Activated T-cell treated with anti-CD3 and anti-CD28 coated beads, Interleukin-2, amount 50 U/mL, for 4 hours (primary cell): ENCODE measurements at regions not wholly inside any gene's neighbourhood (a gene's known extent, or its start where the extent isn't known, plus 50 kb on each side); places are given as distances from the start of the nearest gene placed in this dataset.

ENCODE experiments used
- ATAC-seq, 2 donors: fragments of 200-7000 bp; cut with Tn5 transposase; one replicate each; pipeline ENCODE4 v1.10.0; 2021
- DNase-seq: peaks from one replicate; pipeline ENCODE4 v3.0.0-alpha.2; 2020
- H3K27me3 Mint-ChIP-seq: one replicate; pipeline ENCODE4 v1.8.0; 2021; ENCODE audit warnings: low read depth, mixed read lengths
- H3K36me3 Mint-ChIP-seq: one replicate; pipeline ENCODE4 v1.8.0; 2022; ENCODE audit warnings: mixed read lengths; ENCODE audit not compliant: insufficient read depth
- H3K4me1 Mint-ChIP-seq: one replicate; pipeline ENCODE4 v1.8.0; 2021; ENCODE audit warnings: low read depth, mixed read lengths
- H3K4me3 Mint-ChIP-seq: one replicate; pipeline ENCODE4 v1.8.0; 2021; ENCODE audit warnings: mild to moderate bottlenecking, moderate library complexity, mixed read lengths
- H3K9me3 Mint-ChIP-seq: one replicate; pipeline ENCODE4 v1.8.0; 2021; ENCODE audit warnings: mixed read lengths

DNA sequence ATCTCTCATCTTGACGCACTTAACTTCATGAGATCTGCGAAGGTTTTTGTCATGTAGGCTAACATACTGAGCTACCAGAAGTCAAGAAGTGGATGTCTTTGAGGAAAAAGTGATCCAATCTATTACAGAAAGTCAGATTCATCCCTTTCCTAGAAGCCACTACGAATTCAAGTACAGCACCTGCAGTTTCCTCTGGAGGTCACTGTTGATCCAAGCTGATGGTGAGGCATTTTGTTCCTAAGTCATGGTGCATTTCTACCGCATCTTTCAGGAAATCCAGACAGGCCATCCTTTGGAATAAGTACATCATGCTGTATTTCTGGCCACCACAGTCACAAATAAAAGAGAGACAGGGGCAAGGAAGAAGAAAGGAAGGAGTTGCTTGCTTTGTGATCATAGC is 541.0 kb downstream of the CDY2B start:
- Mint-ChIP-seq H3K36me3 (no peaks in the 10 kb centered on the region), H3K27me3 (no peaks in the 10 kb centered on the region), H3K9me3 (peaks cover 4% of the 10 kb centered on the region), H3K4me3 (no peak overlapping the region), H3K4me1 (no peaks in the 10 kb centered on the region)
- DNase-seq: no peak
- no peak for ATAC-seq

DNA sequence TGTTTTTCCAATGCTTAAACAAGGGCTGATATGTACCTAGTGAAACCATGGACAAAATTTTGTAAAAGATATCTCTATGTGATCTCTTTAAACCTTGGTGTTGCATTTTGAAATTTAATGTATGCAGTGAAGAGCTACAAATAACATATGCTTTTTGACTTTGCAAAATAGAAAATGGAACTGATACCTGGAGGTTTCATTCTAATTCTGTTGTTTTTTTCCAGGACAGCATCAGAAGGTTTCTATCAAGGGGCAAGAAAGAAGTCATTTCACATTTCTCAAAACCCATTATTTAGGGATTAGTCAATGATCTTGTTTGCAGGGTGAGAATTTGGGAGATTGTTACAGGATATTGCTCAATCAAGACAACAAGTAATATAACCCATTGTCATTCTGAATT is 549.3 kb downstream of the CDY2B start:
- ATAC-seq: no peak
- Mint-ChIP-seq H3K27me3 (no peaks in the 10 kb centered on the region), H3K36me3 (no peaks in the 10 kb centered on the region), H3K9me3 (no peaks in the 10 kb centered on the region), H3K4me1 (no peaks in the 10 kb centered on the region), H3K4me3 (no peak overlapping the region)
- no peak for DNase-seq

DNA sequence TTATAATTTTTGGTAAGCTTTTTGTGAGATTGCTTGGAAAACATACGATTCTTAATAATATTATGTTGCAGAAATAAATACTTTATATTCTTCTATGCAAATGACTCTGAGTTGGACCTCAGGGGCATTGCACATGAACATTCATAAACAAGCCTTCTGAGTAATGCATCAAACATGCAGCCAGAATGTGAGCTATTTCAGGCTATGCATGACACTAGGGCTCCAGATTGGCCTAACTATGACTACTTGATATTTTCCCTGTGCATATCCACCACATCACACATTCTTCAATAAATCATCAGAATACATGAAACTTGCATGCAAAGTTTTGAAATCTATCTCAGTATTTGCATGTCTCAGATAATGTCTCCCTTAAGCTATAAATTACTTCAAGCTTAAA is 560.1 kb downstream of the CDY2B start:
- no peaks in the 10 kb centered on the region for H3K9me3 Mint-ChIP-seq
- H3K36me3 Mint-ChIP-seq: no peaks in the 10 kb centered on the region
- no peaks in the 10 kb centered on the region for H3K4me1 Mint-ChIP-seq
- no peak overlapping the region for H3K4me3 Mint-ChIP-seq
- no peaks in the 10 kb centered on the region for H3K27me3 Mint-ChIP-seq
- DNase-seq (no peak), ATAC-seq (no peak)

DNA sequence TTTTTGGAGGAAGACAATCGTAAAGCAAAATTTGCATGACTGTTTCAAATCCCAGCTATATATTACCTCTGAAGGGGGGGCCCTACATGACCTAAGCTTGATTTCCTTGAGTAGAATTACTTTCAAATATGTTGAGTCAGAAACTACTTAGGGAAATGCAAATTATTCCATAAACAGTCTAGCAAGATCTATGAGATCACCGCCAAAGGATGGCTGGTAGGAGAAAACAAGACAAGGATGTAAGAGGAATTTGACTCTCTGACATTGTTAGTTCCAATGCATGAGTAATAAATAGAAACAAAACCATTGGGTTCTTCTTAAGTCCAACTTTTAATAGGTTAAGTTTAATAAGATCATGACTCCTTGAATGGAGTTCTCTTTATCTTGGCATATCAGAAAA is 561.4 kb downstream of the CDY2B start:
- H3K4me1 Mint-ChIP-seq: no peaks in the 10 kb centered on the region
- no peaks in the 10 kb centered on the region for H3K27me3 Mint-ChIP-seq
- no peak for ATAC-seq
- no peaks in the 10 kb centered on the region for H3K36me3 Mint-ChIP-seq
- H3K9me3 Mint-ChIP-seq: no peaks in the 10 kb centered on the region
- DNase-seq: no peak
- H3K4me3 Mint-ChIP-seq: no peak overlapping the region

DNA sequence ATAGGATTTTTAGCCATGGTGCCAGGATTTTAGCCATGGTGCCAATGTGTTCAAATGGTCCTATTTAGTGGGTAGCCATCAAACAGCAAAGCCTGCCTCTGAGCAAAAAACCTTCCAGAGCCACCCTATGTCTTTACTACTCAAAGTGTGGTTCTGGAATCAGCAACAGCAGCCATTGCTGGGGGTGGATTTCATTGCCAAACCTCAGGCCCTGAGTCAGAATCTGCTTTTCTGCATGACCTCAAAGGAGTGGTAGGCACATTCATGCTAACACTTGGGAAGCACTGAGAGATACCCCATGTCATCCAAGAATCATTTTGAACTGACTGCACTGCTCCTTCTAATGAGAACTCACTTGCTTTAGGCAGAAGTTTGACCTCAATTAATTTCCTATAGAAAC is 603.0 kb downstream of the CDY2B start:
- Mint-ChIP-seq H3K36me3 (no peaks in the 10 kb centered on the region), H3K4me3 (no peak overlapping the region), H3K9me3 (no peaks in the 10 kb centered on the region), H3K4me1 (no peaks in the 10 kb centered on the region), H3K27me3 (no peaks in the 10 kb centered on the region)
- DNase-seq: no peak
- ATAC-seq: no peak

DNA sequence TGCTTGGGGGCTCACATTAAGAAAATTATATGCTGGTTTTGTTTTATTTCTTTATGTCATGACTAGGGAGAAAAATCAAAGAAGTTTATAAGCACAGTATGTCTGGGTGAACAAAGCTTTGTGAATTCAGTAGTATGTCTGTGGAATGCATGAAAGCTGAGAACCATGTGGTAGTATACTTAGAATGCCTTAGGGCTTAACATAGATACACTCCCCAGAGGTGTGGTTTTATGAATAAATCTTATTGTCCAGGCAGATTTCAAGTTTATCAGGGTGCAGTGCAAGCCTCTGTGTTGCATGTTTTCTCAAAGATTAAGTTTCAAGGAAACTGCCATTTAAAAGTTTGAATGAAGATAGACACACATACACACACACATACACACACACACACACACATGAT is 620.5 kb downstream of the CDY2B start:
- no peak for DNase-seq
- Mint-ChIP-seq H3K9me3 (peaks cover 4% of the 10 kb centered on the region), H3K27me3 (no peaks in the 10 kb centered on the region), H3K36me3 (no peaks in the 10 kb centered on the region), H3K4me1 (no peaks in the 10 kb centered on the region), H3K4me3 (no peak overlapping the region)
- no peak for ATAC-seq

DNA sequence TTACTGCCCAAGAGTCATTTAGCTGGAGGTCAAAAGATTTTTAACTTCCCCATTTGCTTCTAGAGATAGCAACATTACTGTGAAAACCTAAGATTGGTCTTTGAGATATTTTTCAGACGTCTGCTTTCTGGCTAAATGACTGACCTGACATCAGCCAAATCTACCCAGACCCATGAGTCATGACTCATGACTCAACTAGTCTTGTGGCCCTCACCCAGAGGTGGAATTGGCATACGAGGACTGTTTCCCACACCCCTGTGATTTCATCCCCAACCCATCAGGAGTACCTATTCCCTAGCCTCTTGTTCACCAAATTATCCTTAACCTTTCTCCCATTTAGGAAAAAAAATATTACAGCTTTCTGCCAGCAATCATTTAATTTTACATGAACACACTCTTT is 641.6 kb downstream of the CDY2B start:
- H3K4me1 Mint-ChIP-seq: no peaks in the 10 kb centered on the region
- no peak for DNase-seq
- no peak overlapping the region for H3K4me3 Mint-ChIP-seq
- no peaks in the 10 kb centered on the region for H3K36me3 Mint-ChIP-seq
- peaks cover 14% of the 10 kb centered on the region for H3K9me3 Mint-ChIP-seq
- no peaks in the 10 kb centered on the region for H3K27me3 Mint-ChIP-seq
- ATAC-seq: no peak

DNA sequence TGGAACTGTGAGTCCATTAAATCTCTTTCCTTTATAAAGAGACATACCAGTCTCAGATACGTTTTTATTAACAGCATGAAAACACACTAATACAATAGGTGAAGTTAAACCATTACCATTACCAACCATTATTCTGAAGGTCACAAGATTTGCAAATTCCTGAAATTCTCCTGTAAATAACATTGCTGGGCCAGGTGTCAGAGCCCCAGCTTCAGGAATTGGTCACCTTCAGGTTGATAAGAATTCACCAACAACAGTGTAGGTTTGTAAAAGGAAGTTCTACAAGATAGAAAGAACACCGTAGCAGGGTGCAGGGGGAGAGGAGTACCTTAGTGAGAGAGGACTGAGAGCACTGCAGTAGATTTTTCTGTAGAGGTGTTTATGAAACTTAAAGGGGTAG is 644.3 kb downstream of the CDY2B start:
- Mint-ChIP-seq H3K36me3 (no peaks in the 10 kb centered on the region), H3K4me3 (no peak overlapping the region), H3K9me3 (peaks cover 8% of the 10 kb centered on the region), H3K4me1 (no peaks in the 10 kb centered on the region), H3K27me3 (no peaks in the 10 kb centered on the region)
- no peak for DNase-seq
- no peak for ATAC-seq

DNA sequence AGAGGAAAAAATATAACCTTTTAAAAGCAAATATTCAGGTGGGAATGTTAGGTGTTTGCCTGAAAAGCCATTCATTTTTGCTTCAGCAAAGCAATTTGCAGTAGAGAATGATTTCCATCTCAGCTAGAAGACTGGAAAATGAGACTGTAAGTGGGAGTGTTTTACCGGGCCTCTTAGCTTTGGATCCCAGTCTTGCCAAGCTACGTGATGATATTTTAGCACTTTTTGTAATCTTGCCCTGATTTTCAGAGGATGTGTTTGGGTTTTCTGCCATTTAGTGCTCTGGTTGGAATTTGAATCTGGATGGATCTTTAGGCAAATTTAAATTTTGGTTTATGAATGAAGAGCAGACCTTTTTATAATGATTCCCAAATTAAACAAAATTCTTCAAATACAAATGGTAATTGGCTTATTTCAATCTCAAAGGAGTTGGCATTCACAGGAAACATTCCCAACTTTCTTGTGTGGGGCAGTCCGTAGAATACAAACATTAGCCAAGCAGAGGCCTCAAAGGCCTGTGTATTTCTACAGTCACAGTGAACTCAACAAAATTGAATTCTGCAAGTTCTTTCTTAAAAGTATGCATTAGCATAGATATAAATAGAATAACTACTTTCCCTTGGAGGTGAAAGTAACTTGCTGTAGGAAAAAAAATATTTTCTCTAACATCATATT is 646.4 kb downstream of the CDY2B start:
- ATAC-seq (no peak), DNase-seq (no peak)
- Mint-ChIP-seq H3K36me3 (no peaks in the 10 kb centered on the region), H3K4me3 (no peak overlapping the region), H3K27me3 (no peaks in the 10 kb centered on the region), H3K9me3 (peaks cover 8% of the 10 kb centered on the region), H3K4me1 (no peaks in the 10 kb centered on the region)

DNA sequence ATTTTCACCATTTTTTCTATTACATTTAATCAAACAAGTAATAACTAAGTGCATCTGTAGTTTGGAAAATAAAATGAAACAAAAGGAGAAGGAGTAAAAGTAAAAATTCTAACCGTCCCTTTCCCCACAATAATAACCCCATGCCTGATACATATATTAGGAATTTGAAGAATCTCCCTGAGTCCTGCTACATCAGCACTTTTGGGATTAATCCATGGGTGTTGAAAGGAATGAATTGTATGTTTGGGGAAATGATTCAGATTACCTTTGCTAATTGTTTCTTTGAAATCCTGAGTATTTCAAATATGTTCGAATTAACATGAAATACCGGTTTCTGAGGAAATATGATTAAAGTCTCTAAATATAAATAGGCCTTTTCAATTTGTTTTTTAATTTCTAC is 648.0 kb downstream of the CDY2B start:
- ATAC-seq: no peak
- H3K4me3 Mint-ChIP-seq: no peak overlapping the region
- no peaks in the 10 kb centered on the region for H3K27me3 Mint-ChIP-seq
- no peaks in the 10 kb centered on the region for H3K36me3 Mint-ChIP-seq
- H3K9me3 Mint-ChIP-seq: peaks cover 6% of the 10 kb centered on the region
- no peak for DNase-seq
- no peaks in the 10 kb centered on the region for H3K4me1 Mint-ChIP-seq

DNA sequence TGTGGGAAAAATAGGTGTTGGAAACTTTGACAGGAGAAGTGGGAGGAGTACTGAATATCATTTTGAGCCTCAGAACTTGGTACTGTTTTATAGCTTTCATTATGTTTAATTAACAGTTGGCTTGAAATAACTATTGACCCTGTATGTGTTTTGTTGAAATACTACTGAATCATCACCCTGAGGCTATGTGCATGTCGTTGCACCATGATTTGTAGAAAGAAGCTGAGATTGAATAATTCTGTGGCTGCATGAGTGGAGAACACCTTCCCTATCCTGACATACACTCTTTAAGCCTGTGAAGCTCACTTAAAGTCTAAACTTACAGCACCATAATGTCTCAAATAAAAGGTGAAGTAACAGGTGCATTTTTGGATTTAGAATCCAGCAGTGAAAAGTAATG is 656.5 kb downstream of the CDY2B start:
- H3K27me3 Mint-ChIP-seq: no peaks in the 10 kb centered on the region
- ATAC-seq: no peak

DNA sequence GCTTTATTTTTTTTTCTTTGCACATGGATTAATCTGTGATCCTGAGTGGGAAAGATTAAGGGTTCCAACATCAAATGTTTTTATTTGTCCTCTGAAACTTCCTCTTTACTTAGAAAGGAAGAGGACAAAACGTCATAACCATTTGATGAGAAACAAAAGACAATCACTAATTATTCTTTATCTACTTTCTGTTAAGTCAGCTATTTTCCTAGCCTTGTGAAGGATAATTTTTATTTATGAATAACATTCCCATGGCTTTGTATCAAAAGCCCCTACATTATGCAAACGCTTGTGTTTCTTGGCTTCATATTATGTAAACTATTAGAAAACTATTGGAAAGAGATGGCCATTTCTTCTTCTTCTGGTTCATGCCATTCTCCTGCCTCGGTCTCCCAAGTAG is 677.6 kb downstream of the CDY2B start:
- no peak for ATAC-seq

More for the DNA sequence above, 656.5 kb downstream of the CDY2B start:
- Mint-ChIP-seq H3K9me3 (no peaks in the 10 kb centered on the region), H3K36me3 (no peaks in the 10 kb centered on the region), H3K4me1 (no peaks in the 10 kb centered on the region), H3K4me3 (no peak overlapping the region)
- DNase-seq: no peak

DNA sequence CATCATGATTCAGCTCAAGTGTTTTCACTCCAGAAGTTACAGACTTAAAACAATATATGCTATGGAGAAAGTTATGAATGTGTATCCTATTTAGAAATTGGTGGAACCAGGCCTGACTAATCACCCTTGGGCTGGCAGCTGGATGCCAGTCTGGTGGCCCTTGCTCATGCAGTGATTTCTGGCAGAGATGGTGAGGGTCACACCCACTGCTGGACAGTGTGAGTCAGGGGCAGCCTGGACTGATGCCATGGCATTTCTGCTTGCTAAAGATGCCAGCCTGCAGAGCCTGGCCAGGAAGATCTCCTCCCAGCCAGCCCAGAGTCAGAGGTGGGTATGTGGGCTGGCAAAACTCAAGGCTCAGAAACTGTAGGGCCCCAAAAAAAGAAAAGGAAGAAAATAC is 695.7 kb downstream of the CDY2B start:
- ATAC-seq (no peak), DNase-seq (no peak)
- no peaks in the 10 kb centered on the region for H3K9me3 Mint-ChIP-seq
- H3K4me3 Mint-ChIP-seq: no peak overlapping the region
- H3K27me3 Mint-ChIP-seq: no peaks in the 10 kb centered on the region
- H3K36me3 Mint-ChIP-seq: no peaks in the 10 kb centered on the region
- H3K4me1 Mint-ChIP-seq: no peaks in the 10 kb centered on the region

More for the DNA sequence above, 677.6 kb downstream of the CDY2B start:
- H3K27me3 Mint-ChIP-seq: no peaks in the 10 kb centered on the region
- H3K36me3 Mint-ChIP-seq: no peaks in the 10 kb centered on the region
- peaks cover 7% of the 10 kb centered on the region for H3K9me3 Mint-ChIP-seq
- DNase-seq: no peak
- no peak overlapping the region for H3K4me3 Mint-ChIP-seq
- no peaks in the 10 kb centered on the region for H3K4me1 Mint-ChIP-seq

DNA sequence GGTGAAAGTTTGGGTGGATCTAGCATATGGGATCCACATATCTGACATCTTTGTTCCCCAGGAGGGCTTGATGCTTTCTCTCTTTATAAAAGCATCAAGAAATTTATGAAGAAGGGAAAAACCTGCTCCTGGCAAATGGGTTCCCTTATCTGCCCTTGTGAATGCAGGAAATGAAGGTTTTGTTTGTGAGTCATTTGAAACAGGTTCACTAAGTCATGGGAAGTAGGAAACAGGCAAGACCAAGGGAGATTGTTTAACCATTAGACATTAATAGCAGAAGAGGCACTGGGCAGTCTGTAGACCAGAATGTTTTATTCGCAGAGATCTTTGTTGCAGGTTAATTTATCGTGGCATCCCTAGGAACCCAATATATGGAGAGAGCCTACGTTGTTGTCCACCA is 713.1 kb downstream of the CDY2B start:
- H3K4me1 Mint-ChIP-seq: no peaks in the 10 kb centered on the region
- no peaks in the 10 kb centered on the region for H3K27me3 Mint-ChIP-seq

DNA sequence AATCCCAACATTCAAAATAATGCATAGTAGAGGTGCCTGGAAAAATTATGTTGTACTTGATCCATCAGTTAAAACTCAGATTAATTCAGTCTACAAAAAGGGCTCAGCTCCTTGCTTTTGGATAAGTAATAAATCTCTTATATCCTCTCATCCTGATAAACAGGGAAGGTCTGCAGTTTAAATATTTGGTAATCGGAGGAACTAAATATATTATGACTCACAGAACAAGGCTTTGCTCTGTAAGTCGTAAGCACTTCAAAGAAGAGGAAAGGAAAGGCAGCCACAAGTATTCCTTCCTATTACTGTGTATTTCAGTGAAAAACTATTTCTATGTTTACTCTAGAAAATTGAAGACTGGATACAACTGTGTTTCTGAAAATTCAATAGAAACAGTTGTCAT is 757.9 kb downstream of the CDY2B start:
- H3K27me3 Mint-ChIP-seq: no peaks in the 10 kb centered on the region
- ATAC-seq (no peak), DNase-seq (no peak)
- no peaks in the 10 kb centered on the region for H3K4me1 Mint-ChIP-seq
- H3K4me3 Mint-ChIP-seq: no peak overlapping the region
- H3K36me3 Mint-ChIP-seq: no peaks in the 10 kb centered on the region
- peaks cover 4% of the 10 kb centered on the region for H3K9me3 Mint-ChIP-seq

More for the DNA sequence above, 713.1 kb downstream of the CDY2B start:
- H3K36me3 Mint-ChIP-seq: no peaks in the 10 kb centered on the region
- H3K4me3 Mint-ChIP-seq: no peak overlapping the region
- ATAC-seq (no peak), DNase-seq (no peak)
- peaks cover 22% of the 10 kb centered on the region for H3K9me3 Mint-ChIP-seq

DNA sequence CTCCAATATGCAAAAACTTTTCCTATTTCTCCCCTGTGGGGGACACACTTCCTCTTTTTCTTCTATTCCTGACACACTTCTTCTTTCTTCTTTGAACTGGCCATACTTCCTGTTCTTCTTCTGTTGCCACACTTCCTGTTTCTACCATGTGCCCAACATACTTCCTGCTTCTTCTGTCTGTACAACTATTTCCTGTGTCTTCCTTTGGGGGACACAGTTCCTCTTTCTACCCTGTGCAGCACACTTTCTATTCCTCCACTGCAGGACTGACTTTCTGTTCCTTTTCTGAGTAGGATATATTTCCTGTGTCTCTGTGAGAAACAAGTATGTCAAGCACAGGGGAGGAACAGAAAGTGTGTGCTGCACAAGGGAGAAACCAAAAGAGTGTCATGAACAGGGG is 794.7 kb downstream of the CDY2B start:
- Mint-ChIP-seq H3K36me3 (no peaks in the 10 kb centered on the region), H3K4me3 (no peak overlapping the region), H3K4me1 (no peaks in the 10 kb centered on the region), H3K9me3 (no peaks in the 10 kb centered on the region), H3K27me3 (no peaks in the 10 kb centered on the region)
- ATAC-seq (no peak), DNase-seq (no peak)
